Astrocyte of the hippocampus (primary cell): ENCODE measurements at regions not wholly inside any gene's neighbourhood (a gene's known extent, or its start where the extent isn't known, plus 50 kb on each side); places are given as distances from the start of the nearest gene placed in this dataset.
"Not testable (repeated sequence)": the region's sequence is repeated elsewhere in the genome, so short reads cannot be mapped to it uniquely, and the experiment has no call there.

Experiments used
- DNase-seq: peaks from one replicate; pipeline ENCODE4 v3.0.0; 2011; ENCODE audit warnings: low read depth, low spot score

GRCh38 chr6:78583079-78583478 is 284.3 kb upstream of the IRAK1BP1 start:
- no peak for DNase-seq

GRCh38 chr6:78589436-78589835 is 277.9 kb upstream of the IRAK1BP1 start:
- DNase-seq: no peak

GRCh38 chr6:78593898-78594667 is 273.3 kb upstream of the IRAK1BP1 start:
- DNase-seq: no peak

GRCh38 chr6:78594668-78595066 is 272.7 kb upstream of the IRAK1BP1 start:
- no peak for DNase-seq

GRCh38 chr6:78597966-78598365 is 269.4 kb upstream of the IRAK1BP1 start:
- DNase-seq: no peak

GRCh38 chr6:78598966-78599365 is 268.4 kb upstream of the IRAK1BP1 start:
- DNase-seq: peak; percentile 96

- no peak for DNase-seq
Observed at GRCh38 chr6:78599526-78599925, 267.8 kb upstream of the IRAK1BP1 start.

GRCh38 chr6:78605909-78606446 is 261.4 kb upstream of the IRAK1BP1 start:
- DNase-seq: peak; percentile 61

- peak; percentile 65 for DNase-seq
Observed at GRCh38 chr6:78607189-78607588, 260.2 kb upstream of the IRAK1BP1 start.

GRCh38 chr6:78611102-78611620 is 256.2 kb upstream of the IRAK1BP1 start:
- no peak for DNase-seq

GRCh38 chr6:78611886-78612480 is 255.4 kb upstream of the IRAK1BP1 start:
- peak; percentile 19 for DNase-seq

- no peak for DNase-seq
Observed at GRCh38 chr6:78614961-78615360, 252.4 kb upstream of the IRAK1BP1 start.

GRCh38 chr6:78615430-78615904 is 251.9 kb upstream of the IRAK1BP1 start:
- no peak for DNase-seq

- no peak for DNase-seq
Observed at GRCh38 chr6:78618970-78619369, 248.4 kb upstream of the IRAK1BP1 start.

- no peak for DNase-seq
Observed at GRCh38 chr6:78623554-78623953, 243.8 kb upstream of the IRAK1BP1 start.

GRCh38 chr6:78629154-78629721 is 238.1 kb upstream of the IRAK1BP1 start:
- peak; percentile 42 for DNase-seq

- DNase-seq: no peak
Observed at GRCh38 chr6:78629836-78630235, 237.5 kb upstream of the IRAK1BP1 start.

GRCh38 chr6:78631976-78632375 is 235.4 kb upstream of the IRAK1BP1 start:
- DNase-seq: no peak

GRCh38 chr6:78639111-78640110 is 227.9 kb upstream of the IRAK1BP1 start:
- DNase-seq: no peak

- not testable (repeated sequence) for DNase-seq
Observed at GRCh38 chr6:78643976-78644375, 223.4 kb upstream of the IRAK1BP1 start.
